ENCODE measurements at regions not wholly inside any gene's neighbourhood (a gene's known extent, or its start where the extent isn't known, plus 50 kb on each side); places are given as distances from the start of the nearest gene placed in this dataset.
"Not testable (repeated sequence)": the region's sequence is repeated elsewhere in the genome, so short reads cannot be mapped to it uniquely, and the experiment has no call there.

GRCh38 chr12:96085475-96085874 lies 50.1 kb upstream of the LTA4H start:
- DNase-seq (ENCODE audit: low read depth in 3 of 3), result no peak

GRCh38 chr12:96086190-96086589 lies 50.8 kb upstream of the LTA4H start:
- DNase-seq (ENCODE audit: low read depth in 3 of 3), result not testable (repeated sequence)

- DNase-seq (ENCODE audit: low read depth in 3 of 3), result no peak
Observed at GRCh38 chr12:96091833-96092232, 56.4 kb upstream of the LTA4H start.

- no peak for DNase-seq (ENCODE audit: low read depth in 3 of 3)
Observed at GRCh38 chr12:96093543-96094196, 58.3 kb upstream of the LTA4H start.

- DNase-seq (ENCODE audit: low read depth in 3 of 3), result no peak
Observed at GRCh38 chr12:96094201-96094600, 58.8 kb upstream of the LTA4H start.

- DNase-seq (ENCODE audit: low read depth in 3 of 3), result no peak
Observed at GRCh38 chr12:96098631-96099030, 63.2 kb upstream of the LTA4H start.

GRCh38 chr12:96099421-96099820 lies 64.0 kb upstream of the LTA4H start:
- no peak for DNase-seq (ENCODE audit: low read depth in 3 of 3)

GRCh38 chr12:96099986-96100385 lies 64.6 kb upstream of the LTA4H start:
- no peak for DNase-seq (ENCODE audit: low read depth in 3 of 3)

- no peak for DNase-seq (ENCODE audit: low read depth in 3 of 3)
Observed at GRCh38 chr12:96101806-96102205, 66.4 kb upstream of the LTA4H start.

- DNase-seq (ENCODE audit: low read depth in 3 of 3), result no peak
Observed at GRCh38 chr12:96103067-96103644, 67.8 kb upstream of the LTA4H start.

GRCh38 chr12:96104566-96104965 lies 69.2 kb upstream of the LTA4H start:
- no peak for DNase-seq (ENCODE audit: low read depth in 3 of 3)

GRCh38 chr12:96106137-96106536 lies 70.8 kb upstream of the LTA4H start:
- DNase-seq (ENCODE audit: low read depth in 3 of 3), result no peak

- DNase-seq (ENCODE audit: low read depth in 3 of 3), result no peak
Observed at GRCh38 chr12:96107236-96107635, 71.8 kb upstream of the LTA4H start.

GRCh38 chr12:96108321-96108720 lies 72.9 kb upstream of the LTA4H start:
- DNase-seq (ENCODE audit: low read depth in 3 of 3), result peak in 2 of 3 donors; percentile 8 to 9

- DNase-seq (ENCODE audit: low read depth in 3 of 3), result not testable (repeated sequence)
Observed at GRCh38 chr12:96108941-96109340, 73.6 kb upstream of the LTA4H start.

- no peak for DNase-seq (ENCODE audit: low read depth in 3 of 3)
Observed at GRCh38 chr12:96112733-96113132, 77.3 kb upstream of the LTA4H start.

GRCh38 chr12:96117460-96117859 lies 76.7 kb upstream of the ELK3 start:
- DNase-seq (ENCODE audit: low read depth in 3 of 3), result no peak

GRCh38 chr12:96120359-96121100 lies 73.6 kb upstream of the ELK3 start:
- no peak for DNase-seq (ENCODE audit: low read depth in 3 of 3)

GRCh38 chr12:96121271-96121711 lies 72.9 kb upstream of the ELK3 start:
- DNase-seq (ENCODE audit: low read depth in 3 of 3), result no peak

GRCh38 chr12:96128292-96128691 lies 65.9 kb upstream of the ELK3 start:
- DNase-seq (ENCODE audit: low read depth in 3 of 3), result not testable (repeated sequence)

- no peak for DNase-seq (ENCODE audit: low read depth in 3 of 3)
Observed at GRCh38 chr12:96130396-96131059, 63.6 kb upstream of the ELK3 start.

- no peak for DNase-seq (ENCODE audit: low read depth in 3 of 3)
Observed at GRCh38 chr12:96131230-96131788, 62.9 kb upstream of the ELK3 start.
